Breast epithelium (tissue), 4 donors: ENCODE measurements at regions not wholly inside any gene's neighbourhood (a gene's known extent, or its start where the extent isn't known, plus 50 kb on each side); places are given as distances from the start of the nearest gene placed in this dataset.

Source experiments
- DNase-seq, 2 donors: peaks; one replicate each; pipeline ENCODE4 v3.0.0-alpha.2; 2019; ENCODE audit warnings: low spot score in 2 of 2
- H3K27ac ChIP-seq, 2 donors: fragments of 200-600 bp; sonication (generic) in 1 of 2; one replicate each; pipeline ENCODE4 v1.5.1; 2016 to 2019; ENCODE audit warnings: mild to moderate bottlenecking in 1 of 2
- H3K27me3 ChIP-seq, 2 donors: fragments of 200-600 bp; sonication (generic) in 1 of 2; one replicate each; pipeline versions ENCODE4 v1.5.1 to v1.6.0; 2017 to 2019; ENCODE audit warnings: control low read depth in 1 of 2, mild to moderate bottlenecking in 1 of 2
- H3K36me3 ChIP-seq: fragments of 200-600 bp; one replicate; pipeline ENCODE4 v1.5.1; 2019
- H3K4me1 ChIP-seq, 2 donors: fragments of 200-600 bp; sonication (generic); one replicate each; pipeline ENCODE4 v1.5.1; 2016 to 2019; ENCODE audit warnings: control low read depth in 1 of 2
- H3K4me3 ChIP-seq, 3 donors: fragments of 200-600 bp; sonication (generic); 1 replicate in 2 of 3; 2 replicates in 1 of 3; pipeline ENCODE4 v1.5.1; 2016 to 2019; ENCODE audit warnings: mild to moderate bottlenecking in 3 of 3, moderate library complexity in 2 of 3
- H3K9me3 ChIP-seq, 2 donors: fragments of 200-600 bp; sonication (generic) in 1 of 2; one replicate each; pipeline ENCODE4 v1.5.1; 2016 to 2019; ENCODE audit warnings: control low read depth in 1 of 2
- POLR2A ChIP-seq: fragments of 450-650 bp; IDR thresholded peaks from one replicate; pipeline ENCODE4 v1.6.1; 2016; ENCODE audit warnings: antibody characterized with exemption, mild to moderate bottlenecking, moderate library complexity
- POLR2AphosphoS5 ChIP-seq, 3 donors: sonication (generic); formaldehyde crosslinking; IDR thresholded peaks; one replicate each; pipeline ENCODE4 v1.6.1; 2017; ENCODE audit warnings: antibody characterized with exemption in 3 of 3
- intact Hi-C: fragments of 100-400 bp; cut with DNase I; formaldehyde crosslinking; loops from one replicate; pipeline ENCODE4 v1.15.1; 2023; ENCODE audit warnings: low total_unique reads
- TF ChIP-seq, protein P1 (sequence below), 3 donors: fragments of 450-650 bp; IDR thresholded peaks; one replicate each; pipeline ENCODE4 v1.5.1; 2016 to 2017; ENCODE audit warnings: antibody characterized with exemption in 3 of 3, mild to moderate bottlenecking in 3 of 3, moderate library complexity in 3 of 3

DNA sequence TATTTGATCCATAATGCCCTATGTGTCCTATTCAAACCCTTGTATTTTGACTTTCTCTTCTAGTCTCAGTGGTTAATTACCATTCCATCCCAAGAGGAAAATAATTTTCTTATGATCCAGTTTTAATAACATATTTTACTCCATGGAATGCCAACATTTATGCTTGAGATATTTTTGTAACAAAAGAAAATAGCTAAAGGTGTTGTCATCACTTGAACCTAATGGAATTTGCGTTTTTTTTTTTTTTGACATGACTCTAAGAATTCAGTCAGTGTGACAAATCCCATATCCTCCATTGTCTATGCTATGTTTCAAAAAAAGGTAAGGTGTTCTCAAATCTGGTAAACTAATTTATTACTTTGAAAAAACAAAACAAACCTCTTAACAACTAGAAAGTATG lies 324.1 kb upstream of the ADAMTS5 start:
- TF ChIP-seq POLR2AphosphoS5 (IDR thresholded peaks at IDR 0.05) (no peak), POLR2A (no peak)
- TF ChIP-seq, protein P1, sequence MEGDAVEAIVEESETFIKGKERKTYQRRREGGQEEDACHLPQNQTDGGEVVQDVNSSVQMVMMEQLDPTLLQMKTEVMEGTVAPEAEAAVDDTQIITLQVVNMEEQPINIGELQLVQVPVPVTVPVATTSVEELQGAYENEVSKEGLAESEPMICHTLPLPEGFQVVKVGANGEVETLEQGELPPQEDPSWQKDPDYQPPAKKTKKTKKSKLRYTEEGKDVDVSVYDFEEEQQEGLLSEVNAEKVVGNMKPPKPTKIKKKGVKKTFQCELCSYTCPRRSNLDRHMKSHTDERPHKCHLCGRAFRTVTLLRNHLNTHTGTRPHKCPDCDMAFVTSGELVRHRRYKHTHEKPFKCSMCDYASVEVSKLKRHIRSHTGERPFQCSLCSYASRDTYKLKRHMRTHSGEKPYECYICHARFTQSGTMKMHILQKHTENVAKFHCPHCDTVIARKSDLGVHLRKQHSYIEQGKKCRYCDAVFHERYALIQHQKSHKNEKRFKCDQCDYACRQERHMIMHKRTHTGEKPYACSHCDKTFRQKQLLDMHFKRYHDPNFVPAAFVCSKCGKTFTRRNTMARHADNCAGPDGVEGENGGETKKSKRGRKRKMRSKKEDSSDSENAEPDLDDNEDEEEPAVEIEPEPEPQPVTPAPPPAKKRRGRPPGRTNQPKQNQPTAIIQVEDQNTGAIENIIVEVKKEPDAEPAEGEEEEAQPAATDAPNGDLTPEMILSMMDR (IDR thresholded peaks at IDR 0.05): no peak
- intact Hi-C loops: no loop called here
- H3K36me3 ChIP-seq: no peaks in the 10 kb centered on the region
- H3K4me1 ChIP-seq: no peaks in the 10 kb centered on the region
- H3K4me3 ChIP-seq: no peak overlapping the region
- DNase-seq: no peak
- H3K9me3 ChIP-seq: peaks cover 0 to 4% of the 10 kb centered on the region in 2 donors
- H3K27me3 ChIP-seq: no peaks in the 10 kb centered on the region
- H3K27ac ChIP-seq: no peak overlapping the region

DNA sequence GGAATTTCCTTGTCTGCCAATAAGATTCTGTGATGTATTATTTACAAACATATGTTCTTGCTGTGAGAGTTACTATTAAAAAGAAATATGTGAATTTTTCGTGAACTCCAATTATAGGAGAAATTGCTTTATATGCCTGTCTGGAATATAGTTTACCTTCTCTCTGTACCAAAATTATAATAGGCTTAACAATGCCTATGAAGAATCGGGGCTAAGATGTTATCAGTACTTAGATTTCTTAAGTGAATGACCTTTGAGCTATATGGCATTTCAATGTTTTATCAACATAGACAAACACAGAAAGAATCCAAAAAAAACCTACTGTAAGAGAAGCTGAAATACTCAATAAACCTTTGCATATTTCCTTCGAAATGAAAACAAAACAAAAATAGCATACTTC lies 323.1 kb upstream of the ADAMTS5 start:
- H3K36me3 ChIP-seq: no peaks in the 10 kb centered on the region
- DNase-seq: no peak
- TF ChIP-seq, protein P1 (IDR thresholded peaks at IDR 0.05): no peak
- TF ChIP-seq POLR2AphosphoS5 (IDR thresholded peaks at IDR 0.05) (no peak), POLR2A (no peak)
- H3K27ac ChIP-seq: no peak overlapping the region
- intact Hi-C loops: no loop called here
- H3K4me3 ChIP-seq: no peak overlapping the region
- no peaks in the 10 kb centered on the region for H3K9me3 ChIP-seq
- H3K27me3 ChIP-seq: no peaks in the 10 kb centered on the region
- H3K4me1 ChIP-seq: no peaks in the 10 kb centered on the region

DNA sequence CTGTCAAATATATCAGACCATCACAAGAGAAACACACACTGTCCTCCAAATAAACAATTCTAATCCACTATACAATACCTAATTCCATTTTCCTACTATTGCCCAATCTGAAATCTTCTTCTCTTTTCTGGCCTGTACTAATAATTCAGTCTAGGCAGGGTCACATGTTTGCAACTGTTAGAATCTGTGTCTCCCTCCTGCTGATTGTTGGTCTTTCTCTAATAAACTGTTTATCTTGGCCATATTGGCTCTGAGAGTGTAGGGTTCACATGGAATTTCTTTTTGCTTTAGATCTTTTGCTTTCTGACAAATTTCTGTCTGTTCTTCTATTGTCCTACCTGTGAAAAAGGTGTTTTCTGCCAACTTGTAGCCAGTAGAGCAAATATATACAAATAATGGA lies 319.9 kb upstream of the ADAMTS5 start:
- H3K9me3 ChIP-seq: no peaks in the 10 kb centered on the region
- H3K36me3 ChIP-seq: no peaks in the 10 kb centered on the region
- no peak for DNase-seq
- TF ChIP-seq, protein P1 (IDR thresholded peaks at IDR 0.05): no peak
- no peak for TF ChIP-seq POLR2AphosphoS5 (IDR thresholded peaks at IDR 0.05)
- TF ChIP-seq POLR2A: no peak
- H3K27ac ChIP-seq: no peak overlapping the region
- intact Hi-C loops: no loop called here
- H3K4me3 ChIP-seq: no peak overlapping the region
- H3K4me1 ChIP-seq: no peaks in the 10 kb centered on the region
- H3K27me3 ChIP-seq: no peaks in the 10 kb centered on the region

DNA sequence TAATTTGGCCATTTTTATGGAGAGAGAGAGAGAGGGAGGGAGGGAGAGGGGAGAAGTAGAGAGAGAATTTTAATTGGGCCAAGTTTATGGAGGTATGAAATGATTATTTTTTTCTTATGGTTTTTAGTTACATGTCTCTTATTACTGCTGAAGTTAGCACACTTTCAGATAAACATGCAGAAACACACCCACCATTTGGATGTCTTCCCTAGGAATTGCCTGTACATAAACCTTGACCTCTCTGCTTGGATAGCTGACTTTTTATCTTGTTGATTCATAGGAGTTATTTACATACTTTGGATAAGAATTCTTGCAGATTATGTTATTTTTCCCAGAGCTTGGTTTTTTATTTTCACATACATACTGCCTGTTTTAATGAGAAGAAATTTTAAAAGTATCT lies 310.2 kb upstream of the ADAMTS5 start:
- no peaks in the 10 kb centered on the region for H3K27me3 ChIP-seq
- H3K27ac ChIP-seq: no peak overlapping the region
- H3K4me3 ChIP-seq: no peak overlapping the region
- intact Hi-C loops: no loop called here
- no peak for DNase-seq
- H3K9me3 ChIP-seq: no peaks in the 10 kb centered on the region
- H3K4me1 ChIP-seq: no peaks in the 10 kb centered on the region
- no peak for TF ChIP-seq POLR2AphosphoS5 (IDR thresholded peaks at IDR 0.05)
- no peak for TF ChIP-seq POLR2A
- TF ChIP-seq, protein P1 (IDR thresholded peaks at IDR 0.05): no peak
- no peaks in the 10 kb centered on the region for H3K36me3 ChIP-seq

DNA sequence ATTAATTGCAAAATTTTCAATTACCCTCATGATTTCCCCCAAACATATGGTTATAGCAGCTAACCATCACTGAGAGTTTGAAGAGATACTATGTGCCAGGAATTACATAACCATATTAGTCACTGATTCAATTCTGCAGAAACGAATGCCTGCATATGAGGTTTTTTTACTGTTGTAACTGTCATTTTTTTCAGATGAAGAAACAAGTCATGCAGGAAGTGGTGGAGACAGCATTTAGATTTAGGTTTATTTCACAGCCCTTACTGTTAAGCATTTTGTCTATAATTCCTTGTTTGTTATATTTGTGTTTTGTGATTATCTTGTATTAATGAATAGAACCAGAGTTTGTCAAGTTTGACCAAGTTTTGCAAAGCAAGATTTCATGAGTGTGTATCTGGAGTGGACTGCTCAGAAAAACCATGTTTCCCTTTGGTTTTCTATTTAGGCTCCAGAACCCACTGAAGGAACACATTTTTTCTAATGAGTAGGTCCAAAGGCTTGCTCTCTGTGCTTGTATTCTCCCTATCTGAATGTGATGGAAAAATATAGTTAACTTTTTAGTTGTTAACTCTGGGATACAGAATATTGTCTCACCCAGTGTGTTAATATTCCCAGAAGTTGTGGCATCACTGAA lies 308.5 kb upstream of the ADAMTS5 start:
- Histone ChIP-seq H3K27me3 (no peaks in the 10 kb centered on the region), H3K4me1 (no peaks in the 10 kb centered on the region), H3K27ac (no peak overlapping the region), H3K9me3 (no peaks in the 10 kb centered on the region), H3K4me3 (no peak overlapping the region), H3K36me3 (no peaks in the 10 kb centered on the region)
- DNase-seq: no peak
- TF ChIP-seq POLR2A: no peak
- no peak for TF ChIP-seq POLR2AphosphoS5 (IDR thresholded peaks at IDR 0.05)
- TF ChIP-seq, protein P1 (IDR thresholded peaks at IDR 0.05): no peak
- intact Hi-C loops: no loop called here
